Nephron progenitor cell (in vitro differentiated cells): ENCODE measurements at regions not wholly inside any gene's neighbourhood (a gene's known extent, or its start where the extent isn't known, plus 50 kb on each side); places are given as distances from the start of the nearest gene placed in this dataset.

Source experiments
- DNase-seq: peaks from one replicate; pipeline ENCODE4 v3.0.0; 2021
- H3K27ac Mint-ChIP-seq: 2 replicates; pipeline ENCODE4 v1.8.0; 2021; ENCODE audit warnings: mild to moderate bottlenecking, moderate library complexity, mixed read lengths
- H3K27me3 Mint-ChIP-seq: 2 replicates; pipeline ENCODE4 v1.8.0; 2021; ENCODE audit warnings: mild to moderate bottlenecking, low read depth, mixed read lengths; ENCODE audit not compliant: poor library complexity
- H3K36me3 Mint-ChIP-seq: 2 replicates; pipeline ENCODE4 v1.8.0; 2021; ENCODE audit warnings: low read depth, mixed read lengths
- H3K4me1 Mint-ChIP-seq: 2 replicates; pipeline ENCODE4 v1.8.0; 2021; ENCODE audit warnings: mixed read lengths
- H3K4me3 Mint-ChIP-seq: 2 replicates; pipeline ENCODE4 v1.8.0; 2021; ENCODE audit warnings: mild to moderate bottlenecking, moderate library complexity, mixed read lengths
- H3K9me3 Mint-ChIP-seq: 2 replicates; pipeline ENCODE4 v1.8.0; 2021; ENCODE audit warnings: mild to moderate bottlenecking, moderate library complexity, mixed read lengths
- TF ChIP-seq, protein P1 (sequence below): fragments of 200-600 bp; sonication (generic); IDR thresholded peaks from 2 replicates; pipeline ENCODE4 v1.5.0; 2021; ENCODE audit warnings: antibody characterized with exemption

- Mint-ChIP-seq H3K4me1 (no peaks in the 10 kb centered on the region), H3K27me3 (no peaks in the 10 kb centered on the region), H3K36me3 (no peaks in the 10 kb centered on the region), H3K9me3 (no peaks in the 10 kb centered on the region), H3K27ac (no peak overlapping the region), H3K4me3 (no peak overlapping the region)
- no peak for DNase-seq
- TF ChIP-seq, protein P1, sequence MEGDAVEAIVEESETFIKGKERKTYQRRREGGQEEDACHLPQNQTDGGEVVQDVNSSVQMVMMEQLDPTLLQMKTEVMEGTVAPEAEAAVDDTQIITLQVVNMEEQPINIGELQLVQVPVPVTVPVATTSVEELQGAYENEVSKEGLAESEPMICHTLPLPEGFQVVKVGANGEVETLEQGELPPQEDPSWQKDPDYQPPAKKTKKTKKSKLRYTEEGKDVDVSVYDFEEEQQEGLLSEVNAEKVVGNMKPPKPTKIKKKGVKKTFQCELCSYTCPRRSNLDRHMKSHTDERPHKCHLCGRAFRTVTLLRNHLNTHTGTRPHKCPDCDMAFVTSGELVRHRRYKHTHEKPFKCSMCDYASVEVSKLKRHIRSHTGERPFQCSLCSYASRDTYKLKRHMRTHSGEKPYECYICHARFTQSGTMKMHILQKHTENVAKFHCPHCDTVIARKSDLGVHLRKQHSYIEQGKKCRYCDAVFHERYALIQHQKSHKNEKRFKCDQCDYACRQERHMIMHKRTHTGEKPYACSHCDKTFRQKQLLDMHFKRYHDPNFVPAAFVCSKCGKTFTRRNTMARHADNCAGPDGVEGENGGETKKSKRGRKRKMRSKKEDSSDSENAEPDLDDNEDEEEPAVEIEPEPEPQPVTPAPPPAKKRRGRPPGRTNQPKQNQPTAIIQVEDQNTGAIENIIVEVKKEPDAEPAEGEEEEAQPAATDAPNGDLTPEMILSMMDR: no peak
These were observed 69.3 kb upstream of the MYO16 start for GRCh38 chr13:108560093-108560492.

GRCh38 chr13:108561149-108561548, 68.3 kb upstream of the MYO16 start:
- no peak overlapping the region for H3K4me3 Mint-ChIP-seq

DNA sequence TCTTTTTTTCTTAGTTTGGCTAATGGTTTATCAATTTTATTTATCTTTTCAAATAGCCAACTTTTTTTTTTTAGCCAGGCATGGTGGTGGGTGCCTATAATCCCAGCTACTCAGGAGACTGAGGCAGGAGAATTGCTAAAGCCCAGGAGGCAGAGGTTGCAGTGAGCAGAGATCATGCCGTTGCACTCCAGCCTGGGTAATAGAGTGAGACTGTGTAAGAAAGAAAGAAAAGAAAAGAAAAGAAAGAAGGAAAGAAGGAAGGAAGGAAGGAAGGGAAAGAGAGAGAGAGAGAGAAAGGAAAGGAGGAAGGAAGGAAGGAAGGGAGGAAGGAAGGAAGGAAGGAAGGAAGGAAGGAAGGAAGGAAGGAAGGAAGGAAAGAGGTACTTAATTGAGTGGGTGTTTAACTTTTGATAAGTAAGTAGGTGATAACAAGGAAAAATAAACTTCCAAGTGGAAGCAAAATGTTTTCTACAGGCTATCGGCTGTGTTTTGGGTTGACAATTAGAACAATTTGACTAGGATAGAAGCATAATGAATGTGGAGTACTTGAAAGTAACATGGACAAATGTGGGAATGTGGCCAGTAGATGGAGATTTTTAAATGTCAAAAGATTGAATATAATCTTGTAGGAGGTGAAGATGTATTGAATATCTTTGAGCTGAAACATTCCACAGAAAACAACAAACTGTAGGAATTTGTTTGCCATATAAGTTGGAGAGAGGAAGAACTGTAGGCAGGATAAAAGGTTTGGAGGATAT, 62.8 kb upstream of the MYO16 start:
- no peak for DNase-seq
- Mint-ChIP-seq H3K27ac (no peak overlapping the region), H3K27me3 (no peaks in the 10 kb centered on the region), H3K4me1 (no peaks in the 10 kb centered on the region), H3K9me3 (no peaks in the 10 kb centered on the region), H3K4me3 (no peak overlapping the region), H3K36me3 (no peaks in the 10 kb centered on the region)
- TF ChIP-seq, protein P1: no peak

More at GRCh38 chr13:108561149-108561548, 68.3 kb upstream of the MYO16 start:
- H3K9me3 Mint-ChIP-seq: no peaks in the 10 kb centered on the region
- no peaks in the 10 kb centered on the region for H3K36me3 Mint-ChIP-seq
- no peaks in the 10 kb centered on the region for H3K4me1 Mint-ChIP-seq
- H3K27me3 Mint-ChIP-seq: no peaks in the 10 kb centered on the region
- TF ChIP-seq, protein P1: no peak
- no peak overlapping the region for H3K27ac Mint-ChIP-seq
- no peak for DNase-seq

DNA sequence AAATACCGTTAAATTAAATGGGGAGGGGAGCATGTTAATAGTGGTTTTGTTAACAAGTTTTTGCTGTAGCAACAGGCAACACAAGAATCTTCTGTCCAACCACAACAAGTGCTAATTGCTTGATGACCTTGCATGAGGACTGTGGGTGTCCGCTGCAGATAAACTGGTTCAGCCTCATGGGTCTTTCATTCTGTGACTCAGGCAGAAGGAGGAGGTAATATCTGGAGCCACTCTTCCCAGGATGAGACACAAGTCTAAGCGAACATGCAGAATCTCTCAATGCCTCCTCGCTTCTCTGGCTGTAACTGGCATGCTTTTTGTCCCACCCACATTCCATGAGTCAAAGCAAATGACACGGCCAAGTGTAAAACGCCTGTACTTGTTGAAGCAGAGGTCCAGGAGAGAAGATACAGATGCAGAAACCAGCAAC, 56.6 kb upstream of the MYO16 start:
- Mint-ChIP-seq H3K9me3 (no peaks in the 10 kb centered on the region), H3K27ac (no peak overlapping the region), H3K4me1 (no peaks in the 10 kb centered on the region), H3K36me3 (no peaks in the 10 kb centered on the region), H3K27me3 (peaks cover 4% of the 10 kb centered on the region), H3K4me3 (no peak overlapping the region)
- TF ChIP-seq, protein P1: no peak
- DNase-seq: no peak

DNA sequence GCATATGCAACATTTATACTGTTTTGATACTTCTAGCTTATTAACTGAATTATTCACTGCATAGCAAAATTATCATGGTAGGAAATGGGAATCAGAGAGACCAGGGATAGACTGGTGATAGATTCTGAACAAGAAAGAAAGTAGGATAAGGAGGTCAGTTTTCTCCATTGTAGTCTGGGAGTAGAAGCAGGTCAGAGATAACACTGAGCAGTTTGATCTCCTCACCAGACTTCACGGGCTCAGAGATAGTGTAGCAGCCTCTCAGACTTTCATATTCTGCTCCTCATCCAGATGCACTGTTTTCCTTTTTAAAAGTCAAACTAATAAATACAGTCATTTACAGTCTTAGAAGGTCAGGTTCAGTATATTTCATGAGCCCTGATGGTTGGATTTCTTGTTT, 56.0 kb upstream of the MYO16 start:
- no peaks in the 10 kb centered on the region for H3K4me1 Mint-ChIP-seq
- H3K27ac Mint-ChIP-seq: no peak overlapping the region
- no peak for DNase-seq
- H3K4me3 Mint-ChIP-seq: no peak overlapping the region
- peaks cover 4% of the 10 kb centered on the region for H3K27me3 Mint-ChIP-seq
- H3K36me3 Mint-ChIP-seq: no peaks in the 10 kb centered on the region
- no peaks in the 10 kb centered on the region for H3K9me3 Mint-ChIP-seq
- TF ChIP-seq, protein P1: no peak

GRCh38 chr13:108574856-108575255, 54.6 kb upstream of the MYO16 start:
- no peaks in the 10 kb centered on the region for H3K36me3 Mint-ChIP-seq
- H3K9me3 Mint-ChIP-seq: no peaks in the 10 kb centered on the region
- H3K27me3 Mint-ChIP-seq: peaks cover 4% of the 10 kb centered on the region
- H3K4me1 Mint-ChIP-seq: no peaks in the 10 kb centered on the region
- H3K27ac Mint-ChIP-seq: no peak overlapping the region
- no peak overlapping the region for H3K4me3 Mint-ChIP-seq
- no peak for DNase-seq
- TF ChIP-seq, protein P1: no peak
